GM21619 (cell line): ENCODE measurements at regions not wholly inside any gene's neighbourhood (a gene's known extent, or its start where the extent isn't known, plus 50 kb on each side); places are given as distances from the start of the nearest gene placed in this dataset.

Experiments
- ATAC-seq: cut with Tn5 transposase; IDR thresholded peaks from one replicate; pipeline ENCODE4 v1.9.1; 2021; ENCODE audit not compliant: unreplicated experiment

- ATAC-seq, result no peak
Observed at GRCh38 chr17:65370669-65371131, 190.7 kb downstream of the AXIN2 start.

- ATAC-seq, result no peak
Observed at GRCh38 chr17:65368341-65368740, 193.1 kb downstream of the AXIN2 start.

GRCh38 chr17:65366102-65366844, 195.2 kb downstream of the AXIN2 start:
- no peak for ATAC-seq

- no peak for ATAC-seq
Observed at GRCh38 chr17:65365169-65365568, 196.3 kb downstream of the AXIN2 start.

GRCh38 chr17:65364438-65364837, 197.0 kb downstream of the AXIN2 start:
- ATAC-seq, result no peak

- ATAC-seq, result no peak
Observed at GRCh38 chr17:65362826-65363225, 198.6 kb downstream of the AXIN2 start.

GRCh38 chr17:65360961-65361552, 200.4 kb downstream of the AXIN2 start:
- ATAC-seq, result no peak

GRCh38 chr17:65359016-65359415, 202.4 kb downstream of the AXIN2 start:
- peak; percentile 54 for ATAC-seq

GRCh38 chr17:65356536-65356935, 204.9 kb downstream of the AXIN2 start:
- no peak for ATAC-seq

- no peak for ATAC-seq
Observed at GRCh38 chr17:65355246-65355645, 206.2 kb downstream of the AXIN2 start.

GRCh38 chr17:65349916-65350315, 211.5 kb downstream of the AXIN2 start:
- no peak for ATAC-seq

GRCh38 chr17:65346166-65346565, 209.0 kb downstream of the RGS9 start:
- no peak for ATAC-seq

- ATAC-seq, result no peak
Observed at GRCh38 chr17:65345261-65346005, 208.3 kb downstream of the RGS9 start.

- ATAC-seq, result no peak
Observed at GRCh38 chr17:65340401-65340800, 203.2 kb downstream of the RGS9 start.

GRCh38 chr17:65334406-65334805, 197.2 kb downstream of the RGS9 start:
- ATAC-seq, result no peak

GRCh38 chr17:65332779-65333178, 195.6 kb downstream of the RGS9 start:
- ATAC-seq, result no peak

- ATAC-seq, result no peak
Observed at GRCh38 chr17:65332375-65332774, 195.2 kb downstream of the RGS9 start.

GRCh38 chr17:65328567-65328966, 191.4 kb downstream of the RGS9 start:
- no peak for ATAC-seq

- ATAC-seq, result no peak
Observed at GRCh38 chr17:65324611-65325342, 187.6 kb downstream of the RGS9 start.

- ATAC-seq, result no peak
Observed at GRCh38 chr17:65323049-65323448, 185.9 kb downstream of the RGS9 start.

GRCh38 chr17:65320820-65321219, 183.7 kb downstream of the RGS9 start:
- ATAC-seq, result no peak
